Lower lobe of right lung (tissue), 2 donors: ENCODE measurements at regions not wholly inside any gene's neighbourhood (a gene's known extent, or its start where the extent isn't known, plus 50 kb on each side); places are given as distances from the start of the nearest gene placed in this dataset.

Source experiments
- ATAC-seq, 2 donors: fragments of 200-7000 bp; cut with Tn5 transposase; one replicate each; pipeline ENCODE4 v1.9.1; 2020 to 2022; ENCODE audit warnings: mild to moderate bottlenecking in 2 of 2, moderate library complexity in 2 of 2
- DNase-seq: peaks from one replicate; pipeline ENCODE4 v3.0.0-alpha.2; 2020
- H3K27ac ChIP-seq: fragments of 200-600 bp; one replicate; pipeline ENCODE4 v1.8.0; 2022
- H3K27me3 ChIP-seq: fragments of 200-600 bp; one replicate; pipeline ENCODE4 v1.8.0; 2022; ENCODE audit warnings: low read depth
- H3K36me3 ChIP-seq: fragments of 200-600 bp; one replicate; pipeline ENCODE4 v1.8.0; 2022; ENCODE audit warnings: mild to moderate bottlenecking
- H3K4me1 ChIP-seq: fragments of 200-600 bp; one replicate; pipeline ENCODE4 v1.8.0; 2022
- H3K4me3 ChIP-seq: fragments of 200-600 bp; one replicate; pipeline ENCODE4 v1.8.0; 2022; ENCODE audit warnings: mild to moderate bottlenecking
- H3K9me3 ChIP-seq: fragments of 200-600 bp; one replicate; pipeline ENCODE4 v1.8.0; 2022
- intact Hi-C: fragments of 100-400 bp; cut with DNase I; formaldehyde crosslinking; loops from one replicate; pipeline ENCODE4 v1.11.0; 2022
- TF ChIP-seq, protein P1 (sequence below): fragments of 200-600 bp; IDR thresholded peaks from one replicate; pipeline ENCODE4 v1.8.0; 2022; ENCODE audit warnings: antibody characterized with exemption, mild to moderate bottlenecking
- donor health status: DM: no; HTN: yes; CAD: no; lungs with severe emphysema.

DNA sequence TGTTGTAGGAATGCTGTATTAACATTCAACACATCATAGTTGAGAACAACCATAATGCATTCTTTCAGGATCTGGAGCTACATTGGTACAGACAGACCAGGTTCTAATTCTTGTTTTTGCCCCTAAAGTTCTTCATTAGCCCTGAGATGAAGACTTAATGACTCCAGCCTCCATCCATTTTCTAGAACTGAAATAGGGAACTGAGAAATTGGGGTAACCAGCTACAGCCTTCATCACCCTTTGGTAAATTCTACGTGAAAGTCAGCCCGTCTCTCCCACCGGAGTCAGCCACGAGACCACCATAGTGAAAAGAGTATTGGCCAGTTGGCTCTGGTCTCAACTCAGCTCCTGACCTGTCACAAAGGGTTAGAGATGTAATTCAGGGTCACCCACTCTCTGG is 164.0 kb downstream of the NUAK1 start:
- ATAC-seq = no peak
- intact Hi-C loops = no loop called here
- no peak overlapping the region for H3K27ac ChIP-seq
- no peaks in the 10 kb centered on the region for H3K36me3 ChIP-seq
- H3K4me3 ChIP-seq = no peak overlapping the region
- H3K27me3 ChIP-seq = no peaks in the 10 kb centered on the region
- TF ChIP-seq, protein P1, sequence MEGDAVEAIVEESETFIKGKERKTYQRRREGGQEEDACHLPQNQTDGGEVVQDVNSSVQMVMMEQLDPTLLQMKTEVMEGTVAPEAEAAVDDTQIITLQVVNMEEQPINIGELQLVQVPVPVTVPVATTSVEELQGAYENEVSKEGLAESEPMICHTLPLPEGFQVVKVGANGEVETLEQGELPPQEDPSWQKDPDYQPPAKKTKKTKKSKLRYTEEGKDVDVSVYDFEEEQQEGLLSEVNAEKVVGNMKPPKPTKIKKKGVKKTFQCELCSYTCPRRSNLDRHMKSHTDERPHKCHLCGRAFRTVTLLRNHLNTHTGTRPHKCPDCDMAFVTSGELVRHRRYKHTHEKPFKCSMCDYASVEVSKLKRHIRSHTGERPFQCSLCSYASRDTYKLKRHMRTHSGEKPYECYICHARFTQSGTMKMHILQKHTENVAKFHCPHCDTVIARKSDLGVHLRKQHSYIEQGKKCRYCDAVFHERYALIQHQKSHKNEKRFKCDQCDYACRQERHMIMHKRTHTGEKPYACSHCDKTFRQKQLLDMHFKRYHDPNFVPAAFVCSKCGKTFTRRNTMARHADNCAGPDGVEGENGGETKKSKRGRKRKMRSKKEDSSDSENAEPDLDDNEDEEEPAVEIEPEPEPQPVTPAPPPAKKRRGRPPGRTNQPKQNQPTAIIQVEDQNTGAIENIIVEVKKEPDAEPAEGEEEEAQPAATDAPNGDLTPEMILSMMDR = no peak
- H3K4me1 ChIP-seq = no peaks in the 10 kb centered on the region
- H3K9me3 ChIP-seq = no peaks in the 10 kb centered on the region
- DNase-seq = no peak

DNA sequence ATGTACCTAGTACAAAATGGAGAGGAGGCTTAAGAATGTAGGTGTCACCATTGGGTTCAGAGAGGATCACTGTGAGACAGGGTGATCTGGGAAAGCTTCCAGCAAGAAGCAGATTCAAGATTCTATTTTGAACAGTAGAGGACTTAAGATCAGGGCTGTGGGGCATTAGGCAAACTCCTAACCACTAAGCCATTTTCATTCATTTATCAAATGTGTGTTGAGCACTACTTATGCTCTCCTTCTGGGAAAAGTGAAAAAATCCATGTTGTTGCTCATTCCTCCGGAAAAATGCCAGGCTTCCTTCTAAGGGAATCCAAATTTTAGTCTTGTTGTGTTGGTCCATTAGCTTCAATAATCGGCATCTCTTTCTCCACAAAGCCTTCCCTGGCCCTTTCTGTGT is 163.4 kb downstream of the NUAK1 start:
- no peak overlapping the region for H3K27ac ChIP-seq
- no peaks in the 10 kb centered on the region for H3K9me3 ChIP-seq
- H3K4me1 ChIP-seq = no peaks in the 10 kb centered on the region
- no peaks in the 10 kb centered on the region for H3K36me3 ChIP-seq
- ATAC-seq (no peak), DNase-seq (no peak)
- no peak overlapping the region for H3K4me3 ChIP-seq
- TF ChIP-seq, protein P1 = no peak
- no peaks in the 10 kb centered on the region for H3K27me3 ChIP-seq
- intact Hi-C loops = no loop called here

DNA sequence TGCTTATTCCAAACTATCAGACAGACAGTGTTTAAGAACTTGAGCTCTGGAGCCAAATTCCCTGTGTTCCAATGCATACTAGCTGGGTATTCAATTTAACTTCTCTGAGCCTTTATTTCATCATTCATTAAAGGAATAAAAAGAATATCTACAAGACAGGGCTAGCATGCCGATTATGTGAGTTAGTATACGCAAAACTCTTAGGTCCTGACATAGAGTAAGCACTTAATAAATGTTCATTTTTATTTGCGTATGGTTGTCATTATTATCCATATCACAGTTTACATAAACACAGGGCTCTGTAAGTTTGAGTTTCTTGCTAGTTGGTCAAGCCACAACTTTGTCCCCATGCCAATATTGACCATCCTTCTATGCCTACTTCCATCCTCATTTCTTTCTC is 161.5 kb downstream of the NUAK1 start:
- Histone ChIP-seq H3K9me3 (no peaks in the 10 kb centered on the region), H3K36me3 (no peaks in the 10 kb centered on the region), H3K27me3 (no peaks in the 10 kb centered on the region), H3K4me3 (no peak overlapping the region), H3K4me1 (peaks cover 4% of the 10 kb centered on the region), H3K27ac (no peak overlapping the region)
- TF ChIP-seq, protein P1 = no peak
- no peak for DNase-seq
- intact Hi-C loops = no loop called here
- no peak for ATAC-seq

DNA sequence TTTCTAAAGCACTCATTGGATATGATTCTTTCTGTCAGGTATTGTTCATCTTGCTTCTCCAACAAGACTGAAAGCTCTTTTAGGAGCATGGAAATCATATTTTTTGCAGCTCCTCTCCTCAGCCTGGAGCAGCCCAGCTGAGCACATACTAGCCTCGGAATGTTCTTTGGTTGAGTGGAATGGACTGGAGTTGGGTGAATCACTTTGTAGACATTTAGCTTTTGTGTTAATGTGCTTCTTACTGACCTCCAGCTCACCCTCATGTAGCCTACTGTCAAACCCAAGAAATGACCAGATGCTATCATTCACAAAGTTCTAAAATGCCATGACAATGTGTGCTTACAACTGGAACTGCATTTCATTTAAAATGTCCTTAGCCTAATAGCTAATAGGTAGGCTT is 161.1 kb downstream of the NUAK1 start:
- Histone ChIP-seq H3K9me3 (no peaks in the 10 kb centered on the region), H3K36me3 (no peaks in the 10 kb centered on the region), H3K4me3 (no peak overlapping the region), H3K4me1 (peaks cover 7% of the 10 kb centered on the region), H3K27ac (no peak overlapping the region), H3K27me3 (no peaks in the 10 kb centered on the region)
- TF ChIP-seq, protein P1 = no peak
- DNase-seq = no peak
- ATAC-seq = no peak
- intact Hi-C loops = no loop called here

DNA sequence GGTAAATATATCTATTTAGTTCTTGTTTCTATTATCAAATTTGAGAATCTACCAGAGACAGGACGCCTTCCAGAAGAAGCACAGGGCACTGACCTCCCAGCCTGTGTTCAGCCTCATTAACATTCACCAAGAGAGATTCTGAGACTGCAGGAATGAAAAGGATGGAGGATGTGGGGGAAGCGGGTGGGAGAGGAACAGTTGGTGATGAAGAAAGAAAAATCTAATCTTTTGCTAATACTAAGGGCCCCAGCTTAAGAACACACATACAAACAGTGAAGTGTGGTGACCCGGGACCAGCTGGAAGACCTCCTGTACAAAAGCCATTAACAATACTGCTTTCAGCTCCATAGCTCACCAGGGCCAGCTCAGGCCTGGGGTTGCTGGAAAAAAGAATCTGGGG is 160.5 kb downstream of the NUAK1 start:
- TF ChIP-seq, protein P1 = no peak
- Histone ChIP-seq H3K36me3 (no peaks in the 10 kb centered on the region), H3K27ac (no peak overlapping the region), H3K9me3 (no peaks in the 10 kb centered on the region), H3K4me3 (no peak overlapping the region), H3K4me1 (peaks cover 7% of the 10 kb centered on the region), H3K27me3 (no peaks in the 10 kb centered on the region)
- no peak for ATAC-seq
- intact Hi-C loops = no loop called here
- DNase-seq = no peak

DNA sequence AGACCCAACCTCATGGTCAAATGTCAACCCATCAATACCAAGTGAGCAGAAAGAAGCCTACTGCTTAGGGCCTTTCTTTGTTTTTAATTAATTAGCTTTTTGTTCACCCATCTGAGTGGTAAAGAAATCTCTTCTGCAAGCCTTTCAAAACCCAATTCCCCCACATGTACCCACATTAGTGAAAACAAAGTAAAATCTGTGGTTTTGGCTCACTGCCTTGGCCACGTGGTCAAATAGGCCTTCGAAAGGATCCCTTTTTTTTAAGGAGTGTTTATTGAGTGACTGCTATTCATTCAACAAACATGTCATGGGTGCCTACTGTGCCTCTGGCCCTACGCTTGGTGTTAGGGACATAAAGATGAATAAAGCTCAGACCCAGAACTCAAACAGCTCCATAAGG is 160.1 kb downstream of the NUAK1 start:
- Histone ChIP-seq H3K27me3 (no peaks in the 10 kb centered on the region), H3K4me3 (no peak overlapping the region), H3K9me3 (no peaks in the 10 kb centered on the region), H3K27ac (no peak overlapping the region), H3K4me1 (peaks cover 7% of the 10 kb centered on the region), H3K36me3 (no peaks in the 10 kb centered on the region)
- intact Hi-C loops = no loop called here
- ATAC-seq (no peak), DNase-seq (no peak)
- TF ChIP-seq, protein P1 = no peak
